Neural progenitor cell (in vitro differentiated cells): ENCODE measurements at regions not wholly inside any gene's neighbourhood (a gene's known extent, or its start where the extent isn't known, plus 50 kb on each side); places are given as distances from the start of the nearest gene placed in this dataset.

Source experiments
- DNase-seq: peaks from one replicate; pipeline ENCODE4 v3.0.0-alpha.2; 2016; ENCODE audit warnings: low spot score
- H2AFZ ChIP-seq: fragments of 200-600 bp; sonication (generic); replicated peaks from 2 replicates; pipeline ENCODE4 v1.6.1; 2016; ENCODE audit warnings: antibody characterized with exemption
- H3F3A ChIP-seq: fragments of 200-600 bp; sonication (generic); 2 replicates; pipeline ENCODE4 v1.6.1; 2016; ENCODE audit warnings: antibody characterized with exemption, low read depth
- H3K27ac ChIP-seq: fragments of 200-600 bp; sonication (generic); 2 replicates; pipeline ENCODE4 v1.5.1; 2016; ENCODE audit warnings: mild to moderate bottlenecking
- H3K27me3 ChIP-seq: fragments of 200-600 bp; sonication (generic); 2 replicates; pipeline ENCODE4 v1.6.1; 2016; ENCODE audit warnings: mild to moderate bottlenecking, moderate library complexity
- H3K36me3 ChIP-seq: fragments of 200-600 bp; sonication (generic); 2 replicates; pipeline ENCODE4 v1.5.1; 2016
- H3K4me1 ChIP-seq: fragments of 200-600 bp; sonication (generic); 2 replicates; pipeline ENCODE4 v1.6.1; 2016; ENCODE audit warnings: mixed run types
- H3K4me2 ChIP-seq: fragments of 200-600 bp; sonication (generic); 2 replicates; pipeline ENCODE4 v1.6.1; 2016
- H3K4me3 ChIP-seq: fragments of 200-600 bp; sonication (generic); 2 replicates; pipeline ENCODE4 v1.5.1; 2016
- H3K79me2 ChIP-seq: fragments of 200-600 bp; sonication (generic); 2 replicates; pipeline ENCODE4 v1.6.1; 2016; ENCODE audit warnings: low read depth
- H3K9ac ChIP-seq: fragments of 200-600 bp; sonication (generic); 2 replicates; pipeline ENCODE4 v1.6.1; 2016
- H3K9me3 ChIP-seq: fragments of 200-600 bp; sonication (generic); 2 replicates; pipeline ENCODE4 v1.5.1; 2016; ENCODE audit warnings: low read depth
- H4K20me1 ChIP-seq: fragments of 200-600 bp; sonication (generic); 2 replicates; pipeline ENCODE4 v1.6.1; 2016; ENCODE audit warnings: low read depth
- H3K27ac Mint-ChIP-seq: 3 replicates; pipeline ENCODE4 v1.8.0; 2021; ENCODE audit warnings: mixed read lengths
- H3K27me3 Mint-ChIP-seq: 2 replicates; pipeline ENCODE4 v1.8.0; 2022; ENCODE audit warnings: low read depth, mild to moderate bottlenecking, inconsistent platforms, moderate library complexity, mixed read lengths; ENCODE audit not compliant: insufficient read depth
- H3K36me3 Mint-ChIP-seq: 3 replicates; pipeline ENCODE4 v1.8.0; 2021; ENCODE audit warnings: mixed read lengths
- H3K4me1 Mint-ChIP-seq: 3 replicates; pipeline ENCODE4 v1.8.0; 2021; ENCODE audit warnings: mixed read lengths
- H3K4me3 Mint-ChIP-seq: 3 replicates; pipeline ENCODE4 v1.8.0; 2021; ENCODE audit warnings: mild to moderate bottlenecking, moderate library complexity, mixed read lengths
- H3K9me3 Mint-ChIP-seq: 3 replicates; pipeline ENCODE4 v1.8.0; 2020; ENCODE audit warnings: mixed read lengths
- CTCF ChIP-seq: fragments of 200-600 bp; sonication (generic); IDR thresholded peaks from 2 replicates; pipeline ENCODE4 v1.5.1; 2017; ENCODE audit warnings: antibody characterized with exemption, mild to moderate bottlenecking
- EZH2 ChIP-seq: fragments of 200-600 bp; sonication (generic); IDR thresholded peaks from 2 replicates; pipeline ENCODE4 v1.6.1; 2017; ENCODE audit warnings: antibody characterized with exemption, mild to moderate bottlenecking, moderate library complexity
- EZH2phosphoT487 ChIP-seq: fragments of 200-600 bp; sonication (generic); IDR thresholded peaks from 2 replicates; pipeline ENCODE4 v1.6.1; 2017; ENCODE audit warnings: antibody characterized with exemption

GRCh38 chr12:114018669-114019068 lies 52.5 kb upstream of the RBM19 start:
- Histone ChIP-seq H3K36me3 (no peaks in the 10 kb centered on the region), H3K27ac (no peak overlapping the region), H3K27me3 (peaks cover 33% of the 10 kb centered on the region), H3K9me3 (no peaks in the 10 kb centered on the region), H3F3A (no peaks in the 10 kb centered on the region), H4K20me1 (no peaks in the 10 kb centered on the region), H3K4me2 (no peak overlapping the region), H2AFZ (no peak overlapping the region), H3K79me2 (no peaks in the 10 kb centered on the region), H3K4me1 (no peaks in the 10 kb centered on the region), H3K4me3 (no peak overlapping the region), H3K9ac (no peak overlapping the region)
- no peak for TF ChIP-seq EZH2phosphoT487
- TF ChIP-seq CTCF, result no peak
- TF ChIP-seq EZH2, result no peak
- DNase-seq, result no peak
- H3K36me3 Mint-ChIP-seq, result no peaks in the 10 kb centered on the region
- H3K27ac Mint-ChIP-seq, result no peak overlapping the region
- no peaks in the 10 kb centered on the region for H3K4me1 Mint-ChIP-seq
- no peaks in the 10 kb centered on the region for H3K9me3 Mint-ChIP-seq
- peaks cover 23% of the 10 kb centered on the region for H3K27me3 Mint-ChIP-seq
- H3K4me3 Mint-ChIP-seq, result no peak overlapping the region
